H7 (cell line): ENCODE measurements at regions not wholly inside any gene's neighbourhood (a gene's known extent, or its start where the extent isn't known, plus 50 kb on each side); places are given as distances from the start of the nearest gene placed in this dataset.
"Not testable (repeated sequence)": the region's sequence is repeated elsewhere in the genome, so short reads cannot be mapped to it uniquely, and the experiment has no call there.

ENCODE experiments used
- DNase-seq: peaks from one replicate; pipeline ENCODE4 v3.0.0; 2012
- H3K27me3 ChIP-seq: 2 replicates; pipeline ENCODE4 v1.6.0; 2011; ENCODE audit warnings: mild to moderate bottlenecking, low read length; ENCODE audit not compliant: control insufficient read depth, insufficient read depth
- H3K36me3 ChIP-seq: replicated peaks from 2 replicates; pipeline ENCODE4 v1.5.1; 2011; ENCODE audit warnings: low read length; ENCODE audit not compliant: control insufficient read depth, insufficient read depth
- H3K4me3 ChIP-seq: 2 replicates; pipeline ENCODE4 v1.5.1; 2011; ENCODE audit warnings: low read depth, mild to moderate bottlenecking, control low read depth, low read length, moderate library complexity; ENCODE audit not compliant: insufficient read depth

GRCh38 chr9:38138276-38138675, 69.2 kb upstream of the SHB start:
- no peaks in the 10 kb centered on the region for H3K36me3 ChIP-seq
- no peak overlapping the region for H3K4me3 ChIP-seq
- peaks cover 8% of the 10 kb centered on the region; the same call in 1 of the 2 replicates for H3K27me3 ChIP-seq
- no peak for DNase-seq

- no peak for DNase-seq
- Histone ChIP-seq H3K36me3 (no peaks in the 10 kb centered on the region), H3K4me3 (no peak overlapping the region), H3K27me3 (peaks cover 8% of the 10 kb centered on the region; the same call in 1 of the 2 replicates)
Observed at GRCh38 chr9:38137342-38137741, 68.3 kb upstream of the SHB start.

- DNase-seq: no peak
- Histone ChIP-seq H3K36me3 (no peaks in the 10 kb centered on the region), H3K27me3 (peaks cover 8% of the 10 kb centered on the region; the same call in 1 of the 2 replicates), H3K4me3 (no peak overlapping the region)
Observed at GRCh38 chr9:38136386-38136785, 67.4 kb upstream of the SHB start.

- Histone ChIP-seq H3K36me3 (no peaks in the 10 kb centered on the region), H3K4me3 (no peak overlapping the region), H3K27me3 (peaks cover 2% of the 10 kb centered on the region; the same call in 1 of the 2 replicates)
- DNase-seq: no peak
Observed at GRCh38 chr9:38134611-38135237, 65.7 kb upstream of the SHB start.

- DNase-seq: no peak
- H3K36me3 ChIP-seq: no peaks in the 10 kb centered on the region
- H3K27me3 ChIP-seq: no peaks in the 10 kb centered on the region; the same call in 1 of the 2 replicates
- H3K4me3 ChIP-seq: no peak overlapping the region
Observed at GRCh38 chr9:38133595-38133994, 64.6 kb upstream of the SHB start.

GRCh38 chr9:38132956-38133355, 63.9 kb upstream of the SHB start:
- H3K27me3 ChIP-seq: no peaks in the 10 kb centered on the region; the same call in 1 of the 2 replicates
- no peak overlapping the region for H3K4me3 ChIP-seq
- no peaks in the 10 kb centered on the region for H3K36me3 ChIP-seq
- no peak for DNase-seq

- Histone ChIP-seq H3K4me3 (no peak overlapping the region), H3K36me3 (no peaks in the 10 kb centered on the region), H3K27me3 (no peaks in the 10 kb centered on the region; the same call in 1 of the 2 replicates)
- DNase-seq: no peak
Observed at GRCh38 chr9:38131729-38132128, 62.7 kb upstream of the SHB start.

GRCh38 chr9:38130724-38131123, 61.7 kb upstream of the SHB start:
- H3K36me3 ChIP-seq: no peaks in the 10 kb centered on the region
- no peak overlapping the region for H3K4me3 ChIP-seq

GRCh38 chr9:38129366-38129765, 60.3 kb upstream of the SHB start:
- DNase-seq: no peak
- no peaks in the 10 kb centered on the region for H3K36me3 ChIP-seq
- no peaks in the 10 kb centered on the region; the same call in 1 of the 2 replicates for H3K27me3 ChIP-seq
- H3K4me3 ChIP-seq: no peak overlapping the region

More at GRCh38 chr9:38130724-38131123, 61.7 kb upstream of the SHB start:
- no peaks in the 10 kb centered on the region; the same call in 1 of the 2 replicates for H3K27me3 ChIP-seq
- DNase-seq: no peak

- Histone ChIP-seq H3K36me3 (no peaks in the 10 kb centered on the region), H3K27me3 (no peaks in the 10 kb centered on the region; the same call in 1 of the 2 replicates)
Observed at GRCh38 chr9:38128752-38129270, 59.8 kb upstream of the SHB start.

GRCh38 chr9:38127271-38127839, 58.3 kb upstream of the SHB start:
- Histone ChIP-seq H3K36me3 (no peaks in the 10 kb centered on the region), H3K4me3 (no peak overlapping the region), H3K27me3 (no peaks in the 10 kb centered on the region; the same call in 1 of the 2 replicates)
- DNase-seq: no peak

More at GRCh38 chr9:38128752-38129270, 59.8 kb upstream of the SHB start:
- H3K4me3 ChIP-seq: no peak overlapping the region
- no peak for DNase-seq

- H3K27me3 ChIP-seq: no peaks in the 10 kb centered on the region; the same call in 1 of the 2 replicates
- DNase-seq: no peak
- no peak overlapping the region for H3K4me3 ChIP-seq
- no peaks in the 10 kb centered on the region for H3K36me3 ChIP-seq
Observed at GRCh38 chr9:38126730-38127129, 57.7 kb upstream of the SHB start.

- no peak for DNase-seq
- Histone ChIP-seq H3K27me3 (no peaks in the 10 kb centered on the region; the same call in 1 of the 2 replicates), H3K4me3 (no peak overlapping the region), H3K36me3 (no peaks in the 10 kb centered on the region)
Observed at GRCh38 chr9:38125889-38126288, 56.9 kb upstream of the SHB start.

- DNase-seq, H3K4me3 ChIP-seq, H3K36me3 ChIP-seq, H3K27me3 ChIP-seq: not testable (repeated sequence)
Observed at GRCh38 chr9:38123359-38123758, 54.3 kb upstream of the SHB start.

GRCh38 chr9:38120961-38121360, 51.9 kb upstream of the SHB start:
- no peak for DNase-seq
- no peak overlapping the region for H3K4me3 ChIP-seq
- H3K27me3 ChIP-seq: no peaks in the 10 kb centered on the region; the same call in 1 of the 2 replicates
- H3K36me3 ChIP-seq: no peaks in the 10 kb centered on the region
